ENCODE measurements at regions not wholly inside any gene's neighbourhood (a gene's known extent, or its start where the extent isn't known, plus 50 kb on each side); places are given as distances from the start of the nearest gene placed in this dataset.
"Not testable (repeated sequence)": the region's sequence is repeated elsewhere in the genome, so short reads cannot be mapped to it uniquely, and the experiment has no call there.

GRCh38 chrX:42832764-42833549 lies 55.0 kb upstream of the PPP1R2C start:
- Mint-ChIP-seq H3K27me3 (ENCODE audit: unreplicated experiment) (no peaks in the 10 kb centered on the region), H3K27ac (ENCODE audit: unreplicated experiment) (no peak overlapping the region), H3K9me3 (ENCODE audit: unreplicated experiment) (no peaks in the 10 kb centered on the region), H3K4me1 (ENCODE audit: low read depth, unreplicated experiment) (no peaks in the 10 kb centered on the region), H3K36me3 (ENCODE audit: unreplicated experiment) (no peaks in the 10 kb centered on the region), H3K4me3 (ENCODE audit: unreplicated experiment) (no peak overlapping the region)
- TF ChIP-seq CTCF (IDR thresholded peaks at IDR 0.05; ENCODE audit: partially characterized antibody, unreplicated experiment): no peak
- no peak for DNase-seq

GRCh38 chrX:42833550-42833940 lies 55.6 kb upstream of the PPP1R2C start:
- H3K27me3 Mint-ChIP-seq (ENCODE audit: unreplicated experiment); H3K4me1 Mint-ChIP-seq (ENCODE audit: low read depth, unreplicated experiment); DNase-seq; H3K4me3 Mint-ChIP-seq (ENCODE audit: unreplicated experiment); H3K27ac Mint-ChIP-seq (ENCODE audit: unreplicated experiment); H3K36me3 Mint-ChIP-seq (ENCODE audit: unreplicated experiment); H3K9me3 Mint-ChIP-seq (ENCODE audit: unreplicated experiment): not testable (repeated sequence)

- H3K27ac Mint-ChIP-seq (ENCODE audit: unreplicated experiment): no peak overlapping the region
- H3K9me3 Mint-ChIP-seq (ENCODE audit: unreplicated experiment): no peaks in the 10 kb centered on the region
- H3K36me3 Mint-ChIP-seq (ENCODE audit: unreplicated experiment): no peaks in the 10 kb centered on the region
- H3K27me3 Mint-ChIP-seq (ENCODE audit: unreplicated experiment): no peaks in the 10 kb centered on the region
- no peak for TF ChIP-seq CTCF (IDR thresholded peaks at IDR 0.05; ENCODE audit: partially characterized antibody, unreplicated experiment)
- no peak for DNase-seq
- no peaks in the 10 kb centered on the region for H3K4me1 Mint-ChIP-seq (ENCODE audit: low read depth, unreplicated experiment)
- no peak overlapping the region for H3K4me3 Mint-ChIP-seq (ENCODE audit: unreplicated experiment)
Measured at GRCh38 chrX:42837101-42837726, 59.3 kb upstream of the PPP1R2C start.

GRCh38 chrX:42837747-42838146 lies 59.8 kb upstream of the PPP1R2C start:
- H3K4me1 Mint-ChIP-seq (ENCODE audit: low read depth, unreplicated experiment): no peaks in the 10 kb centered on the region
- no peaks in the 10 kb centered on the region for H3K27me3 Mint-ChIP-seq (ENCODE audit: unreplicated experiment)
- H3K4me3 Mint-ChIP-seq (ENCODE audit: unreplicated experiment): no peak overlapping the region
- H3K36me3 Mint-ChIP-seq (ENCODE audit: unreplicated experiment): no peaks in the 10 kb centered on the region
- H3K9me3 Mint-ChIP-seq (ENCODE audit: unreplicated experiment): no peaks in the 10 kb centered on the region
- TF ChIP-seq CTCF (IDR thresholded peaks at IDR 0.05; ENCODE audit: partially characterized antibody, unreplicated experiment): no peak
- DNase-seq: no peak
- no peak overlapping the region for H3K27ac Mint-ChIP-seq (ENCODE audit: unreplicated experiment)

- no peak for DNase-seq
- Mint-ChIP-seq H3K4me1 (ENCODE audit: low read depth, unreplicated experiment) (no peaks in the 10 kb centered on the region), H3K27me3 (ENCODE audit: unreplicated experiment) (no peaks in the 10 kb centered on the region), H3K36me3 (ENCODE audit: unreplicated experiment) (no peaks in the 10 kb centered on the region), H3K9me3 (ENCODE audit: unreplicated experiment) (peaks cover under 1% of the 10 kb centered on the region), H3K27ac (ENCODE audit: unreplicated experiment) (no peak overlapping the region), H3K4me3 (ENCODE audit: unreplicated experiment) (no peak overlapping the region)
- TF ChIP-seq CTCF (IDR thresholded peaks at IDR 0.05; ENCODE audit: partially characterized antibody, unreplicated experiment): no peak
Measured at GRCh38 chrX:42839632-42840031, 61.7 kb upstream of the PPP1R2C start.
